GM12878 (cell line): ENCODE measurements at regions not wholly inside any gene's neighbourhood (a gene's known extent, or its start where the extent isn't known, plus 50 kb on each side); places are given as distances from the start of the nearest gene placed in this dataset.
A peak's percentile ranks its signal among the peaks of the same experiment; 100 is the strongest.

Experiments used
- ATAC-seq: fragments of 200-7000 bp; cut with Tn5 transposase; 3 replicates; pipeline ENCODE4 v1.9.1; 2020; ENCODE audit warnings: mild to moderate bottlenecking, moderate library complexity
- BruUV-seq: library from RNA; stranded (reverse); fragments of 400-500 nt; replicated peaks from 2 replicates; lab custom pipeline; 2021; lab: Mats Ljungman, UMichigan
- CTCF ChIA-PET: fragments of 300-600 bp; sonication (Branson Sonifier 250); formaldehyde crosslinking; extraction: SDS; loops from one replicate; lab custom pipeline; 2021; ENCODE audit warnings: inconsistent platforms; lab: Yijun Ruan, JAX
- POLR2A ChIA-PET: fragments of 350-600 bp; formaldehyde crosslinking; extraction: SDS; loops from one replicate; lab custom pipeline; 2021; ENCODE audit warnings: inconsistent platforms; lab: Charles Lee
- RAD21 ChIA-PET: fragments of 300-600 bp; sonication (Branson Sonifier 250); formaldehyde crosslinking; loops from one replicate; lab custom pipeline; 2023; ENCODE audit warnings: antibody characterized with exemption; ENCODE audit not compliant: unreplicated experiment; lab: Charles Lee
- SMC1A ChIA-PET: fragments of 300-600 bp; sonication (Branson Sonifier 250); formaldehyde crosslinking; loops from one replicate; lab custom pipeline; 2023; ENCODE audit not compliant: unreplicated experiment, uncharacterized antibody; lab: Charles Lee
- DNase-seq: peaks from one replicate; pipeline ENCODE4 v3.0.0-alpha.2; 2011; ENCODE audit warnings: low read depth, low spot score
- FAIRE-seq: peaks from 3 replicates; lab custom pipeline; 2011; peaks lifted over from hg19 to GRCh38; lab: Jason Lieb, UNC
- H2AFZ ChIP-seq: 2 replicates; pipeline ENCODE4 v1.6.0; 2011; ENCODE audit warnings: low read depth, low read length, control low read depth; ENCODE audit not compliant: control insufficient read depth
- H3K27ac ChIP-seq: 2 replicates; pipeline ENCODE4 v1.5.1; 2011; ENCODE audit warnings: control low read depth; ENCODE audit not compliant: control insufficient read depth, insufficient read depth
- H3K27me3 ChIP-seq, 2 experiments: replicated peaks in 1 of 2; 2 replicates each; pipeline versions ENCODE4 v1.6.0 to v1.6.1; 2011; ENCODE audit warnings: low read length in 1 of 2; ENCODE audit not compliant: control insufficient read depth in 2 of 2, insufficient read depth in 2 of 2
- H3K36me3 ChIP-seq, 2 experiments: 2 replicates each; pipeline ENCODE4 v1.5.1; 2011; ENCODE audit warnings: low read length in 1 of 2; ENCODE audit not compliant: control insufficient read depth in 2 of 2, insufficient read depth in 2 of 2
- H3K4me1 ChIP-seq: 2 replicates; pipeline ENCODE4 v1.6.1; 2011; ENCODE audit warnings: mild to moderate bottlenecking, low read length, moderate library complexity, mixed read lengths; ENCODE audit not compliant: control insufficient read depth, insufficient read depth
- H3K4me2 ChIP-seq: 2 replicates; pipeline ENCODE4 v1.6.0; 2011; ENCODE audit warnings: control low read depth; ENCODE audit not compliant: control insufficient read depth, insufficient read depth
- H3K4me3 ChIP-seq: fragments of 200-600 bp; sonication (generic); 2 replicates; pipeline ENCODE4 v1.5.1; 2016
- H3K79me2 ChIP-seq: 2 replicates; pipeline ENCODE4 v1.6.0; 2011; ENCODE audit warnings: low read length; ENCODE audit not compliant: control insufficient read depth, insufficient read depth
- H3K9ac ChIP-seq: 2 replicates; pipeline ENCODE4 v1.8.0; 2011; ENCODE audit warnings: low read length, control low read depth, mixed read lengths; ENCODE audit not compliant: control insufficient read depth, insufficient read depth
- H3K9me3 ChIP-seq: replicated peaks from 3 replicates; pipeline ENCODE4 v1.5.1; 2011; ENCODE audit warnings: mild to moderate bottlenecking, low read length; ENCODE audit not compliant: control insufficient read depth, insufficient read depth
- H4K20me1 ChIP-seq: 2 replicates; pipeline ENCODE4 v1.6.0; 2011; ENCODE audit not compliant: control insufficient read depth, insufficient read depth
- ATF7 ChIP-seq: fragments of 450-650 bp; IDR thresholded peaks from 2 replicates; pipeline ENCODE4 v1.6.1; 2016; ENCODE audit warnings: low read depth, mild to moderate bottlenecking
- CHD4 ChIP-seq: fragments of 200-600 bp; sonication (generic); IDR thresholded peaks from 2 replicates; pipeline ENCODE4 v1.6.1; 2016; ENCODE audit warnings: mild to moderate bottlenecking
- E4F1 ChIP-seq: fragments of 450-650 bp; IDR thresholded peaks from 2 replicates; pipeline ENCODE4 v1.6.1; 2018; ENCODE audit warnings: borderline replicate concordance, mild to moderate bottlenecking; ENCODE audit not compliant: partially characterized antibody
- IKZF2 ChIP-seq, 2 experiments: fragments of 450-650 bp; IDR thresholded peaks; 2 replicates each; pipeline ENCODE4 v1.6.1; 2017; ENCODE audit warnings: mild to moderate bottlenecking in 2 of 2, moderate library complexity in 2 of 2
- KLF5 ChIP-seq: fragments of 450-650 bp; IDR thresholded peaks from 2 replicates; pipeline ENCODE4 v1.6.1; 2014; ENCODE audit warnings: mild to moderate bottlenecking; ENCODE audit not compliant: partially characterized antibody
- NR2F1 ChIP-seq: fragments of 450-650 bp; conservative IDR thresholded peaks from 2 replicates; pipeline ENCODE4 v1.6.1; 2017; ENCODE audit warnings: mild to moderate bottlenecking
- POLR2A ChIP-seq: IDR thresholded peaks from 2 replicates; pipeline ENCODE4 v1.6.1; 2011; ENCODE audit warnings: low read depth, mild to moderate bottlenecking, low read length
- STAT1 ChIP-seq: fragments of 450-650 bp; conservative IDR thresholded peaks from 2 replicates; pipeline ENCODE4 v1.6.1; 2014; ENCODE audit warnings: antibody characterized with exemption, mild to moderate bottlenecking
- SUPT20H ChIP-seq: IDR thresholded peaks from 2 replicates; pipeline ENCODE4 v1.6.1; 2011; ENCODE audit warnings: low read depth, mild to moderate bottlenecking, low read length, moderate library complexity, borderline replicate concordance; ENCODE audit not compliant: control insufficient read depth
- WGBS: methylation state at CpG from one replicate; pipeline ENCODE4 v1.1.6; 2016; ENCODE audit warnings: low lambda C conversion rate; ENCODE audit not compliant: insufficient replicate concordance, insufficient coverage; ENCODE audit errors: missing lambda C conversion rate; 5-methylcytosine and 5-hydroxymethylcytosine counted together
- in situ Hi-C: fragments of 300-500 bp; cut with MboI; formaldehyde crosslinking; loops from 9 replicates; pipeline ENCODE4 v1.14.3; 2018; ENCODE audit warnings: mixed read lengths
- intact Hi-C: fragments of 100-400 bp; cut with micrococcal nuclease; formaldehyde crosslinking; loops from one replicate; pipeline ENCODE4 v1.14.2; 2022; ENCODE audit not compliant: unreplicated experiment
- TF ChIP-seq, protein P1 (sequence below): IDR thresholded peaks from 2 replicates; pipeline ENCODE4 v1.6.1; 2011; ENCODE audit warnings: mild to moderate bottlenecking, low read depth, low read length, moderate library complexity; ENCODE audit not compliant: insufficient replicate concordance
- TF ChIP-seq, protein P2 (sequence below): fragments of 450-650 bp; IDR thresholded peaks from 2 replicates; pipeline ENCODE4 v1.6.1; 2017; ENCODE audit warnings: low read depth, mild to moderate bottlenecking, moderate library complexity
- TF ChIP-seq, protein P3 (sequence below): fragments of 450-650 bp; IDR thresholded peaks from 2 replicates; pipeline ENCODE4 v1.6.1; 2014; ENCODE audit warnings: mild to moderate bottlenecking

GRCh38 chr10:53140506-53140905, 367.9 kb upstream of the MBL2 start:
- ATAC-seq (no peak), FAIRE-seq (no peak), DNase-seq (no peak)
- SMC1A ChIA-PET = no interaction called here
- Histone ChIP-seq H2AFZ (no peak overlapping the region), H3K4me3 (no peak overlapping the region), H3K9me3 (no peaks in the 10 kb centered on the region), H3K9ac (no peak overlapping the region), H3K79me2 (no peaks in the 10 kb centered on the region), H3K27ac (no peak overlapping the region), H3K27me3 (no peaks in the 10 kb centered on the region), H3K36me3 (no peaks in the 10 kb centered on the region), H4K20me1 (no peaks in the 10 kb centered on the region), H3K4me1 (no peaks in the 10 kb centered on the region), H3K4me2 (no peak overlapping the region)
- intact Hi-C loops (no loop called here), in situ Hi-C loops (no loop called here)
- no peak for TF ChIP-seq ATF7
- WGBS = 0% methylated on average over 1 of the region's 1 CpG
- RAD21 ChIA-PET = no interaction called here
- POLR2A ChIA-PET = no interaction called here
- CTCF ChIA-PET = no interaction called here
- no TSS peak for BruUV-seq

- ATAC-seq = peak; percentile 63
- 0% methylated on average over 2 of the region's 2 CpGs for WGBS
- ChIA-PET SMC1A (interaction anchor here (1.3 kb wide), 1 partner anchor 106 kb away, joined by 3 read pairs; no protein-coding TSS in a partner anchor), RAD21 (no interaction called here), POLR2A (no interaction called here), CTCF (interaction anchor here (0.6 kb wide), 1 partner anchor 174 kb away, joined by 3 read pairs; no protein-coding TSS in a partner anchor)
- no peaks in the 10 kb centered on the region; a peak in 1 of 4 replicates for H3K27me3 ChIP-seq
- H3K27ac ChIP-seq = no peak overlapping the region
- H3K4me1 ChIP-seq = no peaks in the 10 kb centered on the region
- BruUV-seq = no TSS peak
- no peak for DNase-seq
- no peak overlapping the region for H3K9ac ChIP-seq
- intact Hi-C loops = loop anchor here (5.0 to 10.0 kb wide), 2 partner anchors 121 to 169 kb away; no protein-coding TSS in a partner anchor
- FAIRE-seq = no peak
- H3K36me3 ChIP-seq = no peaks in the 10 kb centered on the region
- H3K9me3 ChIP-seq = no peaks in the 10 kb centered on the region
- in situ Hi-C loops = no loop called here
- H4K20me1 ChIP-seq = no peaks in the 10 kb centered on the region
- no peaks in the 10 kb centered on the region for H3K79me2 ChIP-seq
- no peak overlapping the region for H3K4me2 ChIP-seq
- H3K4me3 ChIP-seq = no peak overlapping the region
- H2AFZ ChIP-seq = no peak overlapping the region
- TF ChIP-seq, protein P1, sequence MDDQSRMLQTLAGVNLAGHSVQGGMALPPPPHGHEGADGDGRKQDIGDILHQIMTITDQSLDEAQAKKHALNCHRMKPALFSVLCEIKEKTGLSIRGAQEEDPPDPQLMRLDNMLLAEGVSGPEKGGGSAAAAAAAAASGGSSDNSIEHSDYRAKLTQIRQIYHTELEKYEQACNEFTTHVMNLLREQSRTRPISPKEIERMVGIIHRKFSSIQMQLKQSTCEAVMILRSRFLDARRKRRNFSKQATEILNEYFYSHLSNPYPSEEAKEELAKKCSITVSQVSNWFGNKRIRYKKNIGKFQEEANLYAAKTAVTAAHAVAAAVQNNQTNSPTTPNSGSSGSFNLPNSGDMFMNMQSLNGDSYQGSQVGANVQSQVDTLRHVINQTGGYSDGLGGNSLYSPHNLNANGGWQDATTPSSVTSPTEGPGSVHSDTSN = no peak
- TF ChIP-seq POLR2A (no peak), STAT1 (no peak), CHD4 (no peak), IKZF2 (IDR thresholded peaks at IDR 0.05) (peak; percentile 38 to 46; a peak in 1 of 4 replicates), SUPT20H (no peak), NR2F1 (no peak), KLF5 (no peak), E4F1 (no peak)
- TF ChIP-seq, protein P2, sequence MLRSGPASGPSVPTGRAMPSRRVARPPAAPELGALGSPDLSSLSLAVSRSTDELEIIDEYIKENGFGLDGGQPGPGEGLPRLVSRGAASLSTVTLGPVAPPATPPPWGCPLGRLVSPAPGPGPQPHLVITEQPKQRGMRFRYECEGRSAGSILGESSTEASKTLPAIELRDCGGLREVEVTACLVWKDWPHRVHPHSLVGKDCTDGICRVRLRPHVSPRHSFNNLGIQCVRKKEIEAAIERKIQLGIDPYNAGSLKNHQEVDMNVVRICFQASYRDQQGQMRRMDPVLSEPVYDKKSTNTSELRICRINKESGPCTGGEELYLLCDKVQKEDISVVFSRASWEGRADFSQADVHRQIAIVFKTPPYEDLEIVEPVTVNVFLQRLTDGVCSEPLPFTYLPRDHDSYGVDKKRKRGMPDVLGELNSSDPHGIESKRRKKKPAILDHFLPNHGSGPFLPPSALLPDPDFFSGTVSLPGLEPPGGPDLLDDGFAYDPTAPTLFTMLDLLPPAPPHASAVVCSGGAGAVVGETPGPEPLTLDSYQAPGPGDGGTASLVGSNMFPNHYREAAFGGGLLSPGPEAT = no peak
- TF ChIP-seq, protein P3, sequence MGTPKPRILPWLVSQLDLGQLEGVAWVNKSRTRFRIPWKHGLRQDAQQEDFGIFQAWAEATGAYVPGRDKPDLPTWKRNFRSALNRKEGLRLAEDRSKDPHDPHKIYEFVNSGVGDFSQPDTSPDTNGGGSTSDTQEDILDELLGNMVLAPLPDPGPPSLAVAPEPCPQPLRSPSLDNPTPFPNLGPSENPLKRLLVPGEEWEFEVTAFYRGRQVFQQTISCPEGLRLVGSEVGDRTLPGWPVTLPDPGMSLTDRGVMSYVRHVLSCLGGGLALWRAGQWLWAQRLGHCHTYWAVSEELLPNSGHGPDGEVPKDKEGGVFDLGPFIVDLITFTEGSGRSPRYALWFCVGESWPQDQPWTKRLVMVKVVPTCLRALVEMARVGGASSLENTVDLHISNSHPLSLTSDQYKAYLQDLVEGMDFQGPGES = no peak
Measured at GRCh38 chr10:53135897-53136253, 363.3 kb upstream of the MBL2 start.
